NCI-H1417 (cell line): ENCODE measurements at regions not wholly inside any gene's neighbourhood (a gene's known extent, or its start where the extent isn't known, plus 50 kb on each side); places are given as distances from the start of the nearest gene placed in this dataset.
"Not testable (repeated sequence)": the region's sequence is repeated elsewhere in the genome, so short reads cannot be mapped to it uniquely, and the experiment has no call there.

Experiments
- DNase-seq, 3 experiments: peaks; one replicate each; lab custom pipeline; 2025; lab: John Stamatoyannopoulos, UW

DNA sequence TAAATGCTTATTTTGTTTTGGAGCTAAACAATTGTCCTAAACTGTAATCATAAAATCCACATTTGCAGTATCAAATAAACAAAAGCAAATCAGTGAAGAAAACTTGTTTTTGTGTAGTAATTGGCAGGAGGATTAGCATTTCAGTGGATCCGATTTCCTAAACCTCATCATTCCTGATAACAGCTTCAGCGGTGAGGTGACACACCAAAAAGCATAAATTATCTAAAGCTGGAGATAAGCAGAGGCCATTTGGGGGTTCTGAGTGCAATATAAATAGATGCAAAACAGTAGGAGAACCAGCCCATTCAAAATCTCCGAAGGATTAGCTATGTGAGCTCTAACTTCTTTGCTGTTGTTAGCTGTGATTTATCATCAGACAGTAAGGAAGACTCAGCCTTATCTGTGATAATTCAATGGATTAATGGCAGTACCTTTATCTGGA lies 235.8 kb downstream of the EPHA7 start:
- peak in 2 of 3 experiments; percentile 17 to 50 for DNase-seq

DNA sequence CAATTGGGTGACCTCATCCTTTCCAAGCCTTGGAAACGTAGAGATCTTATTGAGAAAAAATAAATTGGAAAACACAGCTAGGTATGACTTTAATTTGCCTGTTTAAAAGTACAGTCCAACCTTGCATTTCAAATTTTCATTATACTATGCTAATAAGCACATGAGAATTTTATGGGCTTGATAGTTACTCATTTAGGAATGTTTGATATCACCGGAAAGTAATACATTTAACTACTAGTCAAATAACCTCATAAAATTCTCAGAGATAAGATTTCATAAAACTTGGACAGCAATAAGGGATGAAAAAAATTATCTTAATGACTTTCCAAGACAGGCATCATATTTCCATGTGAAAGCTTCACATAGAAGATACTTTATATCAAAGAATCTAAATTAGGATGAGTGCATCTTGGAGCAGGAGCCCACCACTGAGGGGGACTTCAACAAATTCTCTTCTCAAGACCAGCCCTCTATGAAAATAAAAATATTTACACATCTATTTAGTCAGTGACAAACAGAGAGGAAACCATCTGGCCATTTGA lies 236.3 kb downstream of the EPHA7 start:
- DNase-seq = no peak

DNA sequence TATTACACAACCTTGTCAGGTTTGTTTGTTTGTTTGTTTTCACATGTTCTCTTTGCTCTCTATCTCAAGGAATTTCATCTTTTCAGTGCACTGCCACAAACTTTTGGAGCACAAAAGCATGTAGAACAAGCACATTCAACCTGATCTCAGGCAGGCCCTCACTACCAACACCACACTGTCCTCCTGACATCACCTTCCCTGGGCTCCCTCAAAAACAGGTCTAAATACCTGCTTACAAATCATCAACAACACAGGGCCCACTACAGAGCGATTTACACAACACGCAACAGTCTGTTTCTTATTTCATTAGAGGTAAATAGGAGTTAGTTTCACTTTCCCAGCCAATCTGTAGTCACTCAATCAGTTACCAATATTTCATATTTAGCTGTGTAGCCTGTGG lies 241.4 kb downstream of the EPHA7 start:
- DNase-seq = no peak

DNA sequence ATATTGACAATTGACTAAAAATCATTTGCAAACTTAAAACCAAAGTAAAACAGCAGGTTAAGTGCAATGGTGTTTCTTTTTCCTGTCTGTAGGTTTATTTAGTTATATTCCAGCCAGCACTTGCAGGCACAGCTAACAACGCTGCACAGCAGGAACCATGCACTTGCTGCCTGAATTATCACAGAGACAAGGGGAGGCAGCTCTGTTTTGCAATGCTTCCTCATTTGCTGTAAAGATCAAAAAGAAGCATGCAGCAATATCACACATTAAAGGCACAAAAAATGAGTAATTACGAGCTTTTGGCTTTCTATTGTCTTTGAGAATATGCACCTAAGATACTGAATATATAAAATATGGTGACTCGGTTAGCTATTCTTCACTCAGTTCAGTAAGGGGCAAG lies 241.9 kb downstream of the EPHA7 start:
- DNase-seq = peak in 1 of 3 experiments; percentile 33

DNA sequence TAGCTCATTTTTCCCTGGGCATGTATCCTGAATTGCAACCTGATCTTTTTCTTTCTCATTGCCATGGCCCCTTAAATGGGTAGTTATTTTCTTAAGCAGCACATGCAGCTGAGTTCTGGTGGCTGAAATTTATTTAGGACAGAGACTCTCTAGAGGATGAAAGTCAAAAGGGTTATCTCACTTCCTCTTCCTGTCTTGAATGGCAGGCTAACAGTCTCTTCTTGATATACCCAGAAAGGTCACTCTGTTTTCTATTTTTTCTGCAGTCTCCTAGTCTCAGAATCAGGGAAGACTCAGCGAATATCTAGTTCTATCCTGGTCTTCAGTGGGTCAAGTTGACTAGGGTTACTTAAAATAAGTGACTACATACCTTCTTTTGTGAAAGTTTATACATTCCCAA lies 243.3 kb downstream of the EPHA7 start:
- DNase-seq = no peak

DNA sequence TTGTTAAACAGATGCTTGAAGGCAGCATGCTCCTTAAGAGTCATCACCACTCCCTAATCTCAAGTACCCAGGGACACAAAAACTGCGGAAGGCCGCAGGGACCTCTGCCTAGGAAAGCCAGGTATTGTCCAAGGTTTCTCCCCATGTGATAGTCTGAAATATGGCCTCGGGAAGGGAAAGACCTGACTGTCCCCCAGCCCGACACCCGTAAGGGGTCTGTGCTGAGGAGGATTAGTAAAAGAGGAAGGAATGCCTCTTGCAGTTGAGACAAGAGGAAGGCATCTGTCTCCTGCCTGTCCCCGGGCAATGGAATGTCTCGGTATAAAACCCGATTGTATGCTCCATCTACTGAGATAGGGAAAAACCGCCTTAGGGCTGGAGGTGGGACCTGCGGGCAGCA lies 245.8 kb downstream of the EPHA7 start:
- not testable (repeated sequence) for DNase-seq

DNA sequence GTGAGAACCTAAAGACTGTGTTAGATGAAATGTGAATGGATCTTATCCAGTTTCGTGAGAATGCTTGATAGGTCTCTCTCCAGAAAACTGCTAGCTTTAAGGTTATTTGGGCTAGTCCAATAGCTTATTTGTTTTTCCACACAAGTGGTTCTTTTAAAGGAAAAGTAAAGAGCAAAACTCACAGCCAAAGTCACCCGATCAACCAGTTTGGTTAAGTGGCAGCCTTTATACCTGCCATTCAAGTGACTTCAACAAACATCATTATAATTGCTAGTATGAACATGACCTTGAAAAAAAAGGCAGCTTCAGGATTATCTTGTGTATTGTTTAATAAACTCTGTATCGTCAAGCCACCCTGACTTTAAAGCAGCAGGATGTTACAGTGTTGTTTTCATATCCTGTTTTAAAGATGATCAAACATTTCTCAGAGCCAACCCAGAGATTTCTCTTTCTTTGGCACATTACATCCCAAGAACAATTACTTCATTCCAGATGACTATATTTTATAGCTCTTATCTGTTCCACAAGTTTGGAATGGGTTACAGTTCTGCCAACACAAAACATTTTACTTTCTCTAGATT lies 253.4 kb downstream of the EPHA7 start:
- peak in 2 of 3 experiments; percentile 42 to 76 for DNase-seq

DNA sequence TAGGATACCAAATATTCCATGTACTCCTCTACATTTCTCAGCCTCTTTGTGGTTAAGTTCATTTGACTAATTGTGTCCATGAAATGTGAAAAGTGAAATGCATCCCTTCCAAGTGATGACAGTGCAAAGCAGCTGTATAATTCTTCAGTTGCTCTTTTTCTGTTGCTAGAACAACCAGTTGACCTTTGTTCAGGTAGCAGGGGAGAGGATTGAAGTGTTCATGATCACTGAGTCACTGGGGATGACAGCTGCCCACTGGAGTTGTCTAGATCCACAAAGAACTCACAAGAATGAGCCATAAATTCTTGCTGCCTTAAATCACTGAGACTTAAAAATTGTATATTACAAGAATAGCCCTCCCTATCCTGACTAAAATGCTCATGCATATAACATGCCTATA lies 254.6 kb downstream of the EPHA7 start:
- DNase-seq = no peak

DNA sequence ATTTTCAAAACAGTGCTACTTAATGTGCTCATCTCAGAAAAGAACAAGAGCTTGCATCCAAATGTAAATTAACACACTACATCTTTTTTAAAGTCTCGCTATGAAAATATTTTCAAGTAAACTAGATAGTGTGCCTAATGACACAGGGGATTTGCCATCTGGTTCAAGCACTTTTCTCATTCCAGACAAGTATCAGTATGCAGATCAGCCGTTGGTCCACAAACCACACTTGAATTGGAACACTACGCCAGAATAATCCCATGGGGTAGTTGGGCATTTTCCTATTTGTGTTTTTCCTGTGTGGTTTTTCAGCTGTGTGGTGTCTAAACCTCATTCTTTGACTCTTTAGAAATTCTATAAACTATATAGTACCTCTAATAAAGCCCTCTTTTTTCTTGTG lies 256.2 kb downstream of the EPHA7 start:
- no peak for DNase-seq

DNA sequence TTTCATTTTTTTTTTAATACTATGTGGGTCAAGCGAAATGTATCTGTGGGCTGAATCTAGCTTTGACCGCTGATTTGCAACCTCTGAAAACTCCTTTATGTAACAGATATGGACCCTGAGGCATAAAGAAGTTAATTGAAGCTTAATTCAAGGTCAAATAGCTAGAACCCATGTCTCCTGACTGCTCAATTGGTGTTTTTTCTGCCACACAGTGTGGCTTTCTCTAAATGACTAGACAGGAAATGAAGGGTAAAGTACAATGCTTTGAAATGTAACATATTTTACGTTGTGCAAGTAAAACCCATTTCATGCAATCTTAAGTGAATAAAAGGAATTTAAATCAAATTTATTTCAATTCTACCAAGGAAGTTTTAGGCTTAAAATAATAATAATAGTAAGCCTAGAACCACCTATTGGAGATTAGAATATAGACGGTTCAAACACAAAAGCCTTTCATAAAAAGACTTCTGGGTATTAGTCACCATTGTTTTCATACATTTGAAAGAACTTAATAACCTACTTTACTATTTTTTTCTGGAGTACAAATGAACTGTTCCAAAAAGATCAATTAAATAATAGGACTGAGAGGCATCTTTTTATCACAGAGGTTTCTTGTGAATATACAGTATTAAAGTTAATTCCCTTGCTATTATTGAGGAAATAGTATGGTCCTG lies 279.8 kb downstream of the EPHA7 start:
- no peak for DNase-seq

DNA sequence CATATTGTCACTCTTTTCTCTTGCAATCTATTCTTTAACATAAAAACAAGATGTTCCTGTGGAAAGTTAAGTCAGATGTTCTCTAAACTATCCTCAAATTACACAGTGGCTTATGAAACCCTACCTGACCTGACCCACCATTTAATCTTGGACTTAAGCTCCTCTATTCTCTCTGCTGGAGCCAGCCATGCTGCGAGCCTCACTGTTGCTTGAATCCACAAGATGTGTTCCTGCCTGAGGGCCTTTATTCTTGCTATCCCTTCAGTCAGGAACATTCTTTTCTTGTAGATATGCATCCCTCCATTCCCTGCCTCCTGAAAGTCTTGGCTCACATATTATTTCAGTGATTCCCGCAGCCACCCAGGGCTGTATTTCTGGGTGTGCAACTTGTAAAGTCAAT lies 283.2 kb downstream of the EPHA7 start:
- DNase-seq = no peak

DNA sequence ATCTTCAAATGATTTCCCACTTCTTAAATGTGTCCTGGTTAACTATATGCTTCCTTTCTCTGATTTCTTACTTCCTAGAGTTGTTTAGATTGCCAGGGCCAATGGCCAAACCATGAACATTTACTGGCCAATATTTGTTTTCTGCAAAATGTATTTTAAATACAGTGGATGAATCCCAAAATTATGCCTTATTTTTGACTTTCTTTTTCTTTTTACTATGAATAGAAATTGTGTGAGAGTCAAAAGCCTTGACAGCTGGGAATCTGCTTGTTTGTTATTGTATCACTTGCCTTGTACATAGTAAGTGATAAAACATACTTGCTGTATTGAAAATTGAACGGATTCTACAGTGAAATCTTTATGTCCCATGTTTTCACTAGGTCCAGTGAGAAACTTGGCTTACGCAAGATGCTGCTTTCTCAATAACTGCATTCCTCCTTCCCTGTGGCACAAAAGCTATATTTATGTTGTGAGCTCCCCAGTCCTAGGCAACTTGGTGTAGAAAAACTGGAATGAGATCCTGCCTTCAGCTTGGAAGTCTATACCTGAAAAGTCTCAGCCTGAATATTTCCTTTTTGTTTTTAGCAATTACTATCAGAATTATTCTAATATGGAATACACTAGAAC lies 295.2 kb downstream of the EPHA7 start:
- DNase-seq = no peak

DNA sequence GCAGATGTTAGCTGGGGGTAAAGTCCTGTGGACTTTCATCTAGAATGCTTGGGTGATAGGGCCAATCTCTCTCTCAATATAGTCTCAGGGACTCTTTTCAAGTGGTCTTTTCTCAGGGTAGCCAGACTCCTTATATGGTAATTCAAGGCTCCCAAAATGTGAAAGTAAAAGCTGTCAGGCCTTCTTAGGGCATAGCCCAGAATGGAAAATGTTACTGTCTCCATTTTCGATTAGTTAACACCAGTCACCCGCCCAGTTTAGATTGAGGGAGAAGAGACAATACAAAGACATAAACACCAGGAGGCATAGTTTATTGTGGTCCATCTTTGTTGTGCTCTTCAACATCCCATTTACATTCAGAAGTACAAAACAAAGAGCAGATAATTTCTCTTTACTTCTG lies 295.8 kb downstream of the EPHA7 start:
- no peak for DNase-seq

DNA sequence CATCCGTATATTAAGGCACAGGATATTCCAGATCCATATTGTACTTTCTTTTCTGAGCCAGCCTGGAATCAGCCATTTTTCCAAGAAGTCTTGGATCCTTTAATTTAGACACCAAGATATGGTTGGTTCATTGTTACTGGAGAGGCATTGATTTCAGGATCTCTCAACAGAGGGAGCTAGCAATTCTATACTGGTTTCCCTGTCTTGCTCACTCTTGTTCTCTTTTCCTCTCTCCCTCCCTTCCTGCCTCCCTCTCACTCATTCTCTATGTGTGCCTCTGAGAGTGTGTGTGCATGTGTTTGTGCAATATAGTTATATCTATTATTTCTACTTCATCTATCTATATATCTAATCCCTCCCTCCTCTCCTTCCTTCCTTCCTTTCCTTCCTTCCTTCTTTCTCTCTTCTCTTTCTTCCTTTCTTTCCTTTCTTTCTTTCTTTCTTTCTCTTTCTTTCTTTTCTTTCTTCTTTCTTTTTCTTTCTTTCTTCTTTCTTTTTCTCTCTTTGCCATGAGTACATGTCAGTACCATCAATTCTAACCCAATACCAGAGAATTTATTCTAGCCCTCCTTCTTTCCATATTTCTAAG lies 299.1 kb downstream of the EPHA7 start:
- no peak for DNase-seq

DNA sequence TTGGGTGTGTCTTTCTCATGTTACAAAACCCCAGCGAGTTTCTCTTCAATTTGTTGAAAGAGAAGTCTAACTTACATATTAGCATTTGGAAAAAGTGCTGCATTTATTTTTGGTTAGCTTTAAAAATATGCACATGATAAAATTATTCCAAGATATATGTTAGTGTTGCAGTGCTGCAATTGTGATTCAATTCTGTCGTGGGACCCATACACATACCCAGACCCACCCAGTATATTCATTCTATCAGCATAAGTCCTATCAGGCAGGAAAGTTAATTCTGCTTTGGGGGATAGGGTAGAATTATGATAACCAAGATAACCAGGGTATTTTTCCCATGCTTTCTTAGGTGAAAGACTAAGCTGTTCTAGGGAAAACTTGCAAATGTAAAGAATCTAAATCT lies 313.5 kb downstream of the EPHA7 start:
- no peak for DNase-seq

DNA sequence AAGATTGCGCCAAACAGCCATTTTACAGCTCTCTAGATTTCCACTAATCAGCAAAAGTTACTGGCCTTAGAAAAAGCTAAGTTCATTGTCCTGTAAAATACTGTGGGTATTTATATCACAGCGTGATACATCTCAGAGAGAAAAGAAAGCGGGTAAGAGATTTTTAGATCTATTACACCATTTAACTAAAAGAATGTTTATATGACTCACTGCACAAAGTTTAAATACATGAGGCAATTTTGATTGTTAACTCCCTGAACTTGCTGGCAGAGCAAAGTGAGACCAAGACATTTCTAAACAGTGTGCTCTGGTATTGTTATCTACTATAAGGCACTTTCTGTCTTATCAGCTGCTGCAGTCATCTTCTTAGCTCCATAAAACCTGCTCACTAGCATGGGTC lies 314.3 kb downstream of the EPHA7 start:
- DNase-seq = no peak

DNA sequence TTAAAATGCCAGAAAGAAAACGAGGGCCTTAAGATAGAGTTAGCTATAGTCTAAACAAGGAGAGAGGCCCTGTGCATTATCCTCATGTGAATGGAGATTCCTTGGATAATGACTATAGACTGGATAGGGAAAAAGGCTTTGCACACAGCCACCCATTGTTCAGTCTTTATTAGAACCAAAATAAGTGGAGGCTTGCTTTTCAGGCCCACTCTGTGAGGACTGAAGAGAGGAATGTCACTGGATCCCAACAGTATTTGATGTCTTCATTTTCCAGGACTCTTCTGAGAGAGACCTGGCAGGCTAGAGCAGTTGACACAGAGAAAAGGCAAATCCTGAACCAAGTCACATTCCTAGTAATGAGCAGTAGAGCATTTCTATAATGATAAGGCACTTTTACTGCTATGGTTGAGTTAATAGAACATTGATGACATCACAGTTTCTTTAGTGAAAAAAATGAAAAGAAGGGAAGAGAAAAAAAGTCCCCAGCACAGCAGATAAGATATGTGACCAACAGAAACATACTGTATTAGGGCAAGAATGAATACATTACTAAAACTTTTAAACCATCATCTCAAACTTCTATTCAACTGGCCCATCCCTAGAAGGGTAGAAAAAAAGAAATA lies 315.1 kb downstream of the EPHA7 start:
- no peak for DNase-seq

DNA sequence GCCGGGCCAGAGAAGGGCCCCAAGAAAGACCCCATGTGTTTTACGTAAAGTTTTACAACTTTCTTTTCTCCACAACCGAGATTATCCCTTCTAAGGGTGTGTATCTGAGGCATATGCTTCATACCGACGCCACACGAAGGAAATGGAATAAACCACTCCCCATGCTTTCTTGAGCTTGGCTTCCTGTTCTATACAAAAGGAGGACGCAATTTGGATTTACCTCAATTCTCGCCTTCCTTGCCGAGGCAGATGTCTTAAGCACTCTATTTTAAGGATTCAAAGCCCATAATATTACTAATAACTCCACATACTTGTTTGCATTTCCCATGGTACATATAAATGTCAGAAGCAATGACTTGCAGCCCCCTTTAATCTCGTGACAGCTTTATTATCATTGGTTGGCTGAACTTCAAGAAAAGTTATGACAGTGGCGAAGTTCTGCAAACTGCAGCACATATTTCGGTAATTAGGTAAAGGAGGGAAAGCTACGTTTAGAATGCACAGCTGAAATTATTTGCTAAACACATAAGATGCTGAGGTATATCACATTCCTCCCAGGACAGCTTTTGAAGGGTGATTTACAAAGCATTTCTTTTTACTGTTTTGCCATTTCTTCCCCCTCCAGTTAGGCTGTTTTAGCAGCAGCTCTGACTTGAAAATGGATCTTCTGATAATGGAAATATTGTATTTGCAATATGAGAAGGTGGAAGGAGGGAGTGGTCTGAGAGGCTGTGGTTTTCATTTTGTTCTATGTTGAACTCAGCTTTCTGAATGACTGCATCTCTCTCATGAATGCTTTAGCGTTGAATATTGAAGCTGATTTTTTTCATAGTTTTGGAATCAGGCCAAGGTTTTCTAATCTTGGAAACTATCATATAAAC lies 330.5 kb downstream of the EPHA7 start:
- DNase-seq = peak in 2 of 3 experiments; percentile 13 to 65

DNA sequence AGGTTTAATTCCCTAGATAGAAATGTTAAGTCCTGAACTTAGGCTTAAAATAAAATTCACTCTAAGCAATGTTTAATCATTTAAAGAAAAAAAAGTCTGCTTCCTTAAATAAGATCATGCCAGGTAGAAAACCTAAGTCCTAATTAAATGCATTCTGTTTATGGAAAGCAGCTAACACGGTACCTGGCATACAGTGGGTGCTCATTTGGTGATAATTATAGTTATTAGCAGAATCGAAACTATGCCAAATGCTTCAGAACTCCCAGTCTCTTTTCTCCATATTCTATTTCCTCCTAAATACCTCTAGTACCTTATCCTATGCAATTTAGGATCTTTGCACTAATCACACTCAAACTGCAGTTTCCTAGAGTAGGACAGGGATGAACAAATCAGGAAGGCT lies 331.8 kb downstream of the EPHA7 start:
- DNase-seq = peak in 2 of 3 experiments; percentile 20 to 65

DNA sequence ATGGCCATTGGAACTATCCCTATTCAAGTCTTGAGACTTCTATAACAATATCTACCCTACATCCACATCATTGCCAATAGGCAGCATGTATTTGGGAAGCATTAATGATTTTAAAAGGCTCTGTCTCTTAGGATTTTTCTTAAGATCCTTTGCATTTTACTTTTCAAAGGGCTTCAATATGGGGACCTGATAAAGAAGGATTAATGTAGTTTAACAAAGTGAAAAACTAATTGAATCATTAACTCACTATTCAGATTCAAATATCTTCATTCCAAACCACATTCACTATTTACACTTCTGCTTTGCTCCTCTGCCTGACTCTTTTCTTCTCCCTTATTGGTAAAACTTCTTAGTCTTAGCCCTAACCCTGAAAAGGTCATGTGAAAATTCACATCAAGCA lies 333.0 kb downstream of the EPHA7 start:
- DNase-seq = no peak
